ENCODE measurements at regions not wholly inside any gene's neighbourhood (a gene's known extent, or its start where the extent isn't known, plus 50 kb on each side); places are given as distances from the start of the nearest gene placed in this dataset.

GRCh38 chr14:80266930-80267329 lies 55.6 kb upstream of the DIO2 start:
- Histone ChIP-seq H3K36me3 (ENCODE audit: control insufficient read depth in 2 of 2, extremely low read depth in 1 of 2, insufficient read depth in 1 of 2, low read length in 1 of 2) (no peaks in the 10 kb centered on the region), H3K27me3 (replicated peaks in 1 of 2; ENCODE audit: control insufficient read depth in 2 of 2, extremely low read depth in 1 of 2, insufficient read depth in 2 of 2, low read length in 1 of 2) (no peaks in the 10 kb centered on the region), H3K4me1 (ENCODE audit: control insufficient read depth in 1 of 2, extremely low read depth in 1 of 2, insufficient read depth in 2 of 2, low read length in 2 of 2) (no peaks in the 10 kb centered on the region), H3K4me3 (ENCODE audit: control insufficient read depth in 1 of 2, extremely low read depth in 1 of 2, low read length in 1 of 2) (no peak overlapping the region), H3K27ac (ENCODE audit: low read length) (no peak overlapping the region), H3K9me3 (no peaks in the 10 kb centered on the region)
- CTCF ChIA-PET = no interaction called here
- 54% methylated on average over 1 of the region's 3 CpGs for WGBS (ENCODE audit: insufficient coverage)
- POLR2A ChIA-PET = no interaction called here
- no peak for DNase-seq
- no peak overlapping the region for H3K27ac Mint-ChIP-seq
- H3K4me1 Mint-ChIP-seq = no peaks in the 10 kb centered on the region
- ATAC-seq (replicated peaks in 1 of 4) = no peak
- no peaks in the 10 kb centered on the region for H3K36me3 Mint-ChIP-seq
- H3K9me3 Mint-ChIP-seq = peaks cover 0 to 12% (median 9%) of the 10 kb centered on the region in 3 donors
- H3K27me3 Mint-ChIP-seq = peaks cover 0 to 4% of the 10 kb centered on the region in 2 donors
- H3K4me3 Mint-ChIP-seq = no peak overlapping the region

- H3K27ac Mint-ChIP-seq = no peak overlapping the region
- no peaks in the 10 kb centered on the region for H3K36me3 Mint-ChIP-seq
- no peaks in the 10 kb centered on the region for H3K4me1 ChIP-seq (ENCODE audit: control insufficient read depth in 1 of 2, extremely low read depth in 1 of 2, insufficient read depth in 2 of 2, low read length in 2 of 2)
- no peak overlapping the region for H3K4me3 ChIP-seq (ENCODE audit: control insufficient read depth in 1 of 2, extremely low read depth in 1 of 2, low read length in 1 of 2)
- ChIA-PET CTCF (no interaction called here), POLR2A (no interaction called here)
- DNase-seq (no peak), ATAC-seq (replicated peaks in 1 of 4) (no peak)
- no CpG with 5 or more reads among the region's 3 CpGs for WGBS (ENCODE audit: insufficient coverage)
- H3K4me3 Mint-ChIP-seq = no peak overlapping the region
- H3K27me3 Mint-ChIP-seq = peaks cover 0 to 4% of the 10 kb centered on the region in 2 donors
- H3K36me3 ChIP-seq (ENCODE audit: control insufficient read depth in 2 of 2, extremely low read depth in 1 of 2, insufficient read depth in 1 of 2, low read length in 1 of 2) = no peaks in the 10 kb centered on the region
- H3K9me3 Mint-ChIP-seq = peaks cover 0 to 12% (median 9%) of the 10 kb centered on the region in 3 donors
- no peaks in the 10 kb centered on the region for H3K4me1 Mint-ChIP-seq
- no peak overlapping the region for H3K27ac ChIP-seq (ENCODE audit: low read length)
- H3K27me3 ChIP-seq (replicated peaks in 1 of 2; ENCODE audit: control insufficient read depth in 2 of 2, extremely low read depth in 1 of 2, insufficient read depth in 2 of 2, low read length in 1 of 2) = no peaks in the 10 kb centered on the region
- H3K9me3 ChIP-seq = no peaks in the 10 kb centered on the region
Observed at GRCh38 chr14:80264702-80265101, 53.4 kb upstream of the DIO2 start.

Data from T-cell (primary cell).